HEK293 (cell line): ENCODE measurements at regions not wholly inside any gene's neighbourhood (a gene's known extent, or its start where the extent isn't known, plus 50 kb on each side); places are given as distances from the start of the nearest gene placed in this dataset.
A peak's percentile ranks its signal among the peaks of the same experiment; 100 is the strongest.

ENCODE experiments used
- OVOL3 ChIP-seq: fragments of 450-650 bp; formaldehyde crosslinking; IDR thresholded peaks from 2 replicates; pipeline ENCODE4 v1.5.1; 2016; ENCODE audit warnings: missing biosample characterization, missing genetic modification characterization
- SP2 ChIP-seq: fragments of 450-650 bp; formaldehyde crosslinking; IDR thresholded peaks from 2 replicates; pipeline ENCODE4 v1.5.1; 2016; ENCODE audit warnings: missing biosample characterization, missing genetic modification characterization
- TRIM28 ChIP-seq: IDR thresholded peaks from 2 replicates; pipeline ENCODE4 v1.6.1; 2011; ENCODE audit warnings: low read length, control low read depth, borderline replicate concordance
- YY1 ChIP-seq: fragments of 450-650 bp; formaldehyde crosslinking; IDR thresholded peaks from 2 replicates; pipeline ENCODE4 v1.5.1; 2018; ENCODE audit warnings: missing biosample characterization, missing genetic modification characterization
- ZBTB26 ChIP-seq: fragments of 450-650 bp; formaldehyde crosslinking; optimal IDR thresholded peaks from 2 replicates; pipeline ENCODE3; 2016; ENCODE audit warnings: missing biosample characterization, mild to moderate bottlenecking, missing genetic modification characterization
- ZBTB44 ChIP-seq: fragments of 450-650 bp; IDR thresholded peaks from 2 replicates; pipeline ENCODE4 v1.5.1; 2018; ENCODE audit warnings: missing biosample characterization, mild to moderate bottlenecking, missing genetic modification characterization
- ZBTB48 ChIP-seq: fragments of 450-650 bp; formaldehyde crosslinking; IDR thresholded peaks from 2 replicates; pipeline ENCODE4 v1.5.1; 2016; ENCODE audit warnings: missing biosample characterization, missing genetic modification characterization
- ZNF132 ChIP-seq: fragments of 450-650 bp; formaldehyde crosslinking; IDR thresholded peaks from 2 replicates; pipeline ENCODE4 v1.5.1; 2017; ENCODE audit warnings: missing biosample characterization, missing genetic modification characterization, borderline replicate concordance
- ZNF146 ChIP-seq: fragments of 450-650 bp; formaldehyde crosslinking; IDR thresholded peaks from 2 replicates; pipeline ENCODE4 v1.5.1; 2016; ENCODE audit warnings: missing biosample characterization, missing genetic modification characterization
- ZNF16 ChIP-seq: fragments of 450-650 bp; formaldehyde crosslinking; IDR thresholded peaks from 2 replicates; pipeline ENCODE4 v1.5.1; 2016; ENCODE audit warnings: low read depth, missing biosample characterization, missing genetic modification characterization
- ZNF221 ChIP-seq: fragments of 450-650 bp; formaldehyde crosslinking; IDR thresholded peaks from 2 replicates; pipeline ENCODE4 v1.5.1; 2017; ENCODE audit warnings: missing biosample characterization, missing genetic modification characterization, borderline replicate concordance
- ZNF311 ChIP-seq: fragments of 450-650 bp; formaldehyde crosslinking; IDR thresholded peaks from 2 replicates; pipeline ENCODE4 v1.5.1; 2017; ENCODE audit warnings: missing biosample characterization, missing genetic modification characterization, borderline replicate concordance
- ZNF350 ChIP-seq: fragments of 450-650 bp; formaldehyde crosslinking; IDR thresholded peaks from 2 replicates; pipeline ENCODE4 v1.5.0; 2017; ENCODE audit warnings: missing biosample characterization, mild to moderate bottlenecking, missing genetic modification characterization
- ZNF354C ChIP-seq: fragments of 450-650 bp; formaldehyde crosslinking; IDR thresholded peaks from 2 replicates; pipeline ENCODE4 v1.5.1; 2016; ENCODE audit warnings: missing biosample characterization, missing genetic modification characterization, low read depth, borderline replicate concordance
- ZNF366 ChIP-seq: fragments of 450-650 bp; formaldehyde crosslinking; conservative IDR thresholded peaks from 2 replicates; pipeline ENCODE4 v1.5.1; 2016; ENCODE audit warnings: missing biosample characterization, missing genetic modification characterization
- ZNF426 ChIP-seq: fragments of 450-650 bp; formaldehyde crosslinking; IDR thresholded peaks from 2 replicates; pipeline ENCODE4 v1.5.1; 2017; ENCODE audit warnings: missing biosample characterization, missing genetic modification characterization, mild to moderate bottlenecking, inconsistent platforms, moderate library complexity
- ZNF518A ChIP-seq: fragments of 450-650 bp; formaldehyde crosslinking; conservative IDR thresholded peaks from 2 replicates; pipeline ENCODE4 v1.5.1; 2016; ENCODE audit warnings: low read depth, missing biosample characterization, missing genetic modification characterization
- ZNF561 ChIP-seq: fragments of 450-650 bp; IDR thresholded peaks from 2 replicates; pipeline ENCODE4 v1.5.1; 2018; ENCODE audit warnings: missing biosample characterization, missing genetic modification characterization, borderline replicate concordance
- ZNF639 ChIP-seq: fragments of 450-650 bp; formaldehyde crosslinking; IDR thresholded peaks from 2 replicates; pipeline ENCODE4 v1.5.1; 2016; ENCODE audit warnings: missing biosample characterization, missing genetic modification characterization
- ZNF837 ChIP-seq: fragments of 450-650 bp; formaldehyde crosslinking; IDR thresholded peaks from 2 replicates; pipeline ENCODE4 v1.5.1; 2016; ENCODE audit warnings: missing biosample characterization, missing genetic modification characterization
- TF ChIP-seq, protein P1 (sequence below): fragments of 450-650 bp; formaldehyde crosslinking; IDR thresholded peaks from 2 replicates; pipeline ENCODE4 v1.5.1; 2016; ENCODE audit warnings: missing biosample characterization, missing genetic modification characterization
- TF ChIP-seq, protein P2 (sequence below): fragments of 450-650 bp; formaldehyde crosslinking; IDR thresholded peaks from 2 replicates; pipeline ENCODE4 v1.5.1; 2016; ENCODE audit warnings: missing biosample characterization, missing genetic modification characterization
- TF ChIP-seq, protein P3 (sequence below): fragments of 450-650 bp; formaldehyde crosslinking; IDR thresholded peaks from 2 replicates; pipeline ENCODE4 v1.5.1; 2016; ENCODE audit warnings: missing biosample characterization, missing genetic modification characterization

DNA sequence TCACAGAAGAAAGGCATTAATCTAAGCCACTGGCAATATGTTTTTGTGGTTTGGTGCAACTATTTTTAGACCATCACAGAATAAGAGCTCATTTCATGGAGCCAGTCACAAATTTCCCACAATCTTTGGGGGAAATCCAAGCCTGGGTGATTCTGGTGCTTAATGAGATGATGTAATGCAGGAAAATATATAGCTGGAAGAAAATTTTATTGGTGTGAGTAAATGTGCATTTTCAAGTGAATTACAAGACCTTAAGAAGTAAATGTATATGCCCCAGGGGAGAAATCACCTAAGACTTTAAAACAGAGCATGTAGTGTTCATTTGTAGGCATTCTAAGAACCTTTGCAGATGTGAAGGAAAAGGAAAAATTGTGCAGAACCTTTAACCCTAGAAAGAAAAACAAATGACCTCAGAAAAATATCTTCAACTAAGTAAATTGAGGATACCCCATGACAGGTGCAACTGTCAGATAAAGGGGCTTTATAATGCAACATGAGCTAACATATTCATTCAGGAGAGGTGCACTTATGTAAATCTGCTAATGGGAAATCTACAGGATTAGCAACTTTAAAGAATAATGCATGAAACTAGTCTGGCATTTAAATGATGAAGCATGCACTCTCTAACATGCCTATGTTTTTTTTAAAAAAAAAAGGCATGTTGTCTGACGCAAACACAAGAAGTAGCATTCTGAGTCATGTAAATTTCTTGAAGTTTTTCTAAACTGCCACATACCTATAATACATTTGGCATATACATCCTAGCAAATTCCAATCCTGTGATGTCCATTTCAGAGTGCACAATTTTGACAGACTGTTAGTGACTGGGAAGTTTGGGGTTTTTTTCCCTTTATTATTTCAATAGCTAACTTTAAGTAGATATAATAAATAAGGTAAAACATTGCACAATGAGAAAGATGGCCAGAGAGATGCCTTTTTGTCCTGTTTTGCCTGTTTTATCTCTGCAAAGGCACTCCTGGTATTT lies 105.1 kb downstream of the MEX3B start (continued):
- no peak for TF ChIP-seq ZNF311
- no peak for TF ChIP-seq ZNF146 (tag by site-specific recombination)
- no peak for TF ChIP-seq ZNF132 (tag by site-specific recombination)
- peak; percentile 89 for TF ChIP-seq ZBTB44 (tag by site-specific recombination)
- TF ChIP-seq ZNF639 (tag by site-specific recombination): peak; percentile 66
- TF ChIP-seq ZNF426 (tag by site-specific recombination): no peak
- no peak for TF ChIP-seq ZNF354C (tag by site-specific recombination)
- TF ChIP-seq ZNF221 (tag by site-specific recombination): no peak
- no peak for TF ChIP-seq ZNF16 (tag by site-specific recombination)
- TF ChIP-seq, protein P1, sequence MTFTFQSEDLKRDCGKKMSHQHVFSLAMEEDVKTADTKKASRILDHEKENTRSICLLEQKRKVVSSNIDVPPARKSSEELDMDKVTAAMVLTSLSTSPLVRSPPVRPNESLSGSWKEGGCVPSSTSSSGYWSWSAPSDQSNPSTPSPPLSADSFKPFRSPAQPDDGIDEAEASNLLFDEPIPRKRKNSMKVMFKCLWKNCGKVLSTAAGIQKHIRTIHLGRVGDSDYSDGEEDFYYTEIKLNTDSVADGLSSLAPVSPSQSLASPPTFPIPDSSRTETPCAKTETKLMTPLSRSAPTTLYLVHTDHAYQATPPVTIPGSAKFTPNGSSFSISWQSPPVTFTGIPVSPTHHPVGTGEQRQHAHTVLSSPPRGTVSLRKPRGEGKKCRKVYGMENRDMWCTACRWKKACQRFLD: no peak
- TF ChIP-seq ZNF518A (tag by site-specific recombination): no peak
- TF ChIP-seq ZBTB48 (tag by site-specific recombination): no peak
- 0 out of 2 replicates have a peak, but pooled peaks have one; percentile 42 for TF ChIP-seq ZNF561 (tag by site-specific recombination)
- no peak for TF ChIP-seq YY1 (tag by site-specific recombination)
- no peak for TF ChIP-seq SP2 (tag by site-specific recombination)
- no peak for TF ChIP-seq ZNF350 (tag by site-specific recombination)
- peak; percentile 51 for TF ChIP-seq ZNF366 (tag by site-specific recombination)
- TF ChIP-seq, protein P2, sequence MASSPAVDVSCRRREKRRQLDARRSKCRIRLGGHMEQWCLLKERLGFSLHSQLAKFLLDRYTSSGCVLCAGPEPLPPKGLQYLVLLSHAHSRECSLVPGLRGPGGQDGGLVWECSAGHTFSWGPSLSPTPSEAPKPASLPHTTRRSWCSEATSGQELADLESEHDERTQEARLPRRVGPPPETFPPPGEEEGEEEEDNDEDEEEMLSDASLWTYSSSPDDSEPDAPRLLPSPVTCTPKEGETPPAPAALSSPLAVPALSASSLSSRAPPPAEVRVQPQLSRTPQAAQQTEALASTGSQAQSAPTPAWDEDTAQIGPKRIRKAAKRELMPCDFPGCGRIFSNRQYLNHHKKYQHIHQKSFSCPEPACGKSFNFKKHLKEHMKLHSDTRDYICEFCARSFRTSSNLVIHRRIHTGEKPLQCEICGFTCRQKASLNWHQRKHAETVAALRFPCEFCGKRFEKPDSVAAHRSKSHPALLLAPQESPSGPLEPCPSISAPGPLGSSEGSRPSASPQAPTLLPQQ (tag by site-specific recombination): peak; percentile 77
- peak; percentile 79 for TF ChIP-seq OVOL3
- TF ChIP-seq ZBTB26 (tag by site-specific recombination): no peak
- no peak for TF ChIP-seq ZNF837 (tag by site-specific recombination)
- TF ChIP-seq TRIM28: no peak
- TF ChIP-seq, protein P3, sequence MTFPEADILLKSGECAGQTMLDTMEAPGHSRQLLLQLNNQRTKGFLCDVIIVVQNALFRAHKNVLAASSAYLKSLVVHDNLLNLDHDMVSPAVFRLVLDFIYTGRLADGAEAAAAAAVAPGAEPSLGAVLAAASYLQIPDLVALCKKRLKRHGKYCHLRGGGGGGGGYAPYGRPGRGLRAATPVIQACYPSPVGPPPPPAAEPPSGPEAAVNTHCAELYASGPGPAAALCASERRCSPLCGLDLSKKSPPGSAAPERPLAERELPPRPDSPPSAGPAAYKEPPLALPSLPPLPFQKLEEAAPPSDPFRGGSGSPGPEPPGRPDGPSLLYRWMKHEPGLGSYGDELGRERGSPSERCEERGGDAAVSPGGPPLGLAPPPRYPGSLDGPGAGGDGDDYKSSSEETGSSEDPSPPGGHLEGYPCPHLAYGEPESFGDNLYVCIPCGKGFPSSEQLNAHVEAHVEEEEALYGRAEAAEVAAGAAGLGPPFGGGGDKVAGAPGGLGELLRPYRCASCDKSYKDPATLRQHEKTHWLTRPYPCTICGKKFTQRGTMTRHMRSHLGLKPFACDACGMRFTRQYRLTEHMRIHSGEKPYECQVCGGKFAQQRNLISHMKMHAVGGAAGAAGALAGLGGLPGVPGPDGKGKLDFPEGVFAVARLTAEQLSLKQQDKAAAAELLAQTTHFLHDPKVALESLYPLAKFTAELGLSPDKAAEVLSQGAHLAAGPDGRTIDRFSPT (tag by site-specific recombination): peak; percentile 62; the same call in 1 of the 2 replicates
